LNCaP clone FGC (cell line): ENCODE measurements at regions not wholly inside any gene's neighbourhood (a gene's known extent, or its start where the extent isn't known, plus 50 kb on each side); places are given as distances from the start of the nearest gene placed in this dataset.

Source experiments
- DNase-seq: peaks from one replicate; pipeline ENCODE4 v3.0.0-alpha.2; 2011; ENCODE audit warnings: low read depth
- H3K4me3 ChIP-seq: 2 replicates; pipeline ENCODE4 v1.5.1; 2011; ENCODE audit warnings: mild to moderate bottlenecking, low read depth, low read length, control low read depth
- TF ChIP-seq, protein P1 (sequence below): IDR thresholded peaks from 2 replicates; pipeline ENCODE4 v1.5.1; 2012; ENCODE audit warnings: mild to moderate bottlenecking; ENCODE audit not compliant: control insufficient read depth, insufficient read depth; ENCODE audit errors: extremely low read depth

DNA sequence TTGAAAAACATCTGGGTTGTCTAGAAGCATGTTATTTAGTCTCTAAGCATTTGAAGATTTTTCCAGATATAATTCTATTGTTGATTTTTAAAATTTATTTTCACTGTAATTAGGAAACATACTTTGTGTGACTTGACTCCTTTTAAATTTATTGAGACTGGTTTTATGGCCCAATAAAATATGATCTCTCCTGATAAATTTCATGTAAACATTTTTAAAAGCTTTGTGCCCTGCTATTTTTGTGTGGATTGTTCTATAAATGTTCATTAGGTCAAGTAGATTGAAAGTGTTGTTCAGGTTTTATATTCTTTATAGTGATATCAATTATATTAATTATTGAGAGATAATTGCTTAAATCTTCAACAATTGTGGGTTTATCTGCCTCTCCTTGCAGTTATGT lies 105.4 kb downstream of the RFX6 start:
- peak; percentile 52 for DNase-seq
- H3K4me3 ChIP-seq, result no peak overlapping the region
- TF ChIP-seq, protein P1, sequence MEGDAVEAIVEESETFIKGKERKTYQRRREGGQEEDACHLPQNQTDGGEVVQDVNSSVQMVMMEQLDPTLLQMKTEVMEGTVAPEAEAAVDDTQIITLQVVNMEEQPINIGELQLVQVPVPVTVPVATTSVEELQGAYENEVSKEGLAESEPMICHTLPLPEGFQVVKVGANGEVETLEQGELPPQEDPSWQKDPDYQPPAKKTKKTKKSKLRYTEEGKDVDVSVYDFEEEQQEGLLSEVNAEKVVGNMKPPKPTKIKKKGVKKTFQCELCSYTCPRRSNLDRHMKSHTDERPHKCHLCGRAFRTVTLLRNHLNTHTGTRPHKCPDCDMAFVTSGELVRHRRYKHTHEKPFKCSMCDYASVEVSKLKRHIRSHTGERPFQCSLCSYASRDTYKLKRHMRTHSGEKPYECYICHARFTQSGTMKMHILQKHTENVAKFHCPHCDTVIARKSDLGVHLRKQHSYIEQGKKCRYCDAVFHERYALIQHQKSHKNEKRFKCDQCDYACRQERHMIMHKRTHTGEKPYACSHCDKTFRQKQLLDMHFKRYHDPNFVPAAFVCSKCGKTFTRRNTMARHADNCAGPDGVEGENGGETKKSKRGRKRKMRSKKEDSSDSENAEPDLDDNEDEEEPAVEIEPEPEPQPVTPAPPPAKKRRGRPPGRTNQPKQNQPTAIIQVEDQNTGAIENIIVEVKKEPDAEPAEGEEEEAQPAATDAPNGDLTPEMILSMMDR, result no peak

DNA sequence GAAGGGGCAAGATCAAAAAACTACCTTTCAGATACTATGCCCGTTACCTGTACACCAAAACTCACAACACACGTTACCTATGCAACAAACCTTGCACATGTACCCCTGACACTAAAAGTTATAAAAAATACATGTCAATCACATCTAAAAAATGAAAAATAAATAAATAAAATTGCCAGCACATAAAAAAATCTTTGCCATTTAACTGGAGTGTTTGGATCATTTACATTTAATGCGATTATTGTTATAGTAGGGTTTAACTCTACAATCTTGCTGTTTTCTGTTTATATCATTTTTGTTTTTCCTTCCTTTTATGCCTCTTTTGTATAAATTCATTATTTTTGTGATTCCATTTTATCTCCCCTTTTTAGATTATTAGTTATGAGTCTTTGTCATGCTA lies 106.3 kb downstream of the RFX6 start:
- TF ChIP-seq, protein P1, result no peak
- no peak for DNase-seq
- no peak overlapping the region for H3K4me3 ChIP-seq

DNA sequence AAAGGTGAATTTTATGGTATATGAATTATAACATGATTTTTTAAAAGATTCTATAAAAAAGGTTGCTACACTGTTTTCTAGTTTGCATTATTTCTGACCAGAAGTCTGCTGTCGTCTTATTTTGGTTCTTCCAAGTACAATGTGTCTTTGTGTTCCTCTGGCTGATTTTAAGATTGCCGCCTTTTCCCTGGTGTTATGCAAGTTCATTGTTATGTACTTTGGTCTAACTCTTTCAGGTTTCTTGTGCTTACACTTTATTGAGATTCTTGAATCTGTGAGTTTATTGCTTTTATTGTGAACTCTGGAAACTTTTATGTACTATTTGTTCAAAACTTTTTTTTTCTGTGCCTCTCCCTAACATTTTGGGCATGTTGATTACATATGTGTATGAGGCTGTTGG lies 109.8 kb downstream of the RFX6 start:
- DNase-seq, result no peak
- TF ChIP-seq, protein P1, result no peak
- no peak overlapping the region for H3K4me3 ChIP-seq

DNA sequence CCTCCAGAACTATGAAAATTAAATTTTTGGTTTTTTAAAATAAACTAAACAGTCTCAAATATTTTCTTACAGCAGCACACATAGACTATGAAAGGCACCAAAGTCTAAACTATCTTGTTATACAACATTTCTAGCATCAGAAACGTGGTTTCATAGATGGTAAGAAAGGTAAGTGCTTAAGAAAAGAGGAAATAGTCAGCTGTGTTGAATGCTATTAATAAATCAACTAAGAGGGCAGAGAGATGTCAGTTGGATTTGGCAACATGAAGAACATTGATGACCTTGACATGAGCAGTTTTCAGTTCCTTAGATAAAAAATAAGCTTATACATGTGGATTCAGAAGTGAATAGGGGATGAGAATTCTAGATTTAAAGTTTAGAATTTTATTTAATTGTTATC lies 113.6 kb downstream of the RFX6 start:
- H3K4me3 ChIP-seq, result no peak overlapping the region
- DNase-seq, result no peak
- TF ChIP-seq, protein P1, result no peak

DNA sequence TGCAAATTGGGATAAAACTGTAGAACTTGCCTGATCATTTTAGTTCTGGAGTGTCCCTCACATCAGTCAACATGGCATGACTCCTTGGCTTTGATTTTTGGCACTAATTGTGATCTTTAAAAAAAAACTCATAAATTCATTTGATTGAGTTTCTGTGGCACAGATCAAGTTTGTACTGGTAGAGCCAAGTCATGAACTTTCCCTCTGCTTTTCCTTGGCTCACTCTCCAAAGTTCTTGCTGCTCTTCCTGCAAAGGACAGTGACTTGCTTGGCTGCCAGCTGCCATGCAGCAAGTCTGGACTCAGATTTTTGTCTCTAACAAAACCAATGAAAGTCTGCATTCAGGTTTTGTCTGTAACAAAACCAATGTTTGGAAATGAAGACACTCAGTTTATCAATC lies 115.5 kb downstream of the RFX6 start:
- peak; percentile 87 for DNase-seq
- no peak overlapping the region for H3K4me3 ChIP-seq
- TF ChIP-seq, protein P1, result no peak

DNA sequence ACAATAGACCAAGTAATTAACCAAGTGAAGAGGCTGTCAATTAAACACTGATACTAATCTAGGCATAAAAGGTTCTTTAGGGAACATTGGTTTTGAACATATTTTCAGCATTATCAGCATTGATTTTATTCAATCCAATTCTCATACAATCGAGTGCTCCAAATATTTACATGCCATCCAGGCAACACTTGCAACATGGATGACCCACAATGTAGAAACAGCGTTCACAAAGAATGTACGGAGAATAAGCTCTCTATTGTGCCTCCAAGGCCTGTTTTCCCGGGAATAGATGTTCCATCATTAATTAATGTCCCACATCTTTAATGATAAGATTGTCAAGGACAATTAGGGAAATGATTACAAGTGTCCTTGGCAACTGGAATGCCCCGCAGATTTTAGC lies 117.4 kb downstream of the RFX6 start:
- H3K4me3 ChIP-seq, result no peak overlapping the region
- no peak for DNase-seq
- TF ChIP-seq, protein P1, result no peak

DNA sequence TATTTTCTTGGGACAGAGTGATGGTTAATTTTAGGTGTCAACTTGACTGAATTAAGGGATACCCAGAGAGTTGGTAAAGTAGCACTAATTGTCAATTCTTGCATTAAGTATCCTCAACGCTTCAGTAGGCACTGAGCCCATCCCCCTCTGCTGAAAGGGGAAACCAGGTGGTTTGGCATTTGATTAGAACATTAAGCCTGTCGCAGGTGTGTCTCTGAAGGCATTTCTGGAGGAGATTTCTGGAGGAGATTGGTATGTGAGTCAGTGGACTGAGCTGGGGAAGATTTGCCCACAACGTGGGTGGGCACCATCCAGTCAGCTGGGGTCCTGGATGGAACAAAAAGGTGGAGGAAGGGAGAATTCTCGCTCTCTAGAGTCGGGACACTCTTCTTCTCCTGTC lies 119.8 kb downstream of the RFX6 start:
- no peak overlapping the region for H3K4me3 ChIP-seq
- TF ChIP-seq, protein P1, result no peak
- no peak for DNase-seq
